IMR-90 (cell line): ENCODE measurements at regions not wholly inside any gene's neighbourhood (a gene's known extent, or its start where the extent isn't known, plus 50 kb on each side); places are given as distances from the start of the nearest gene placed in this dataset.

Experiments
- ATAC-seq: fragments of 200-7000 bp; cut with Tn5 transposase; 2 replicates; pipeline ENCODE4 v1.9.1; 2020; ENCODE audit warnings: low read depth, mild to moderate bottlenecking, moderate library complexity
- BruUV-seq: library from RNA; stranded (reverse); fragments of 400-500 nt; replicated peaks from 2 replicates; lab custom pipeline; 2021; lab: Mats Ljungman, UMichigan
- CTCF ChIA-PET: fragments of 300-600 bp; formaldehyde crosslinking; extraction: SDS; loops from one replicate; lab custom pipeline; 2021; ENCODE audit warnings: antibody characterized with exemption; lab: Yijun Ruan, JAX
- POLR2A ChIA-PET: fragments of 300-600 bp; sonication (Branson Sonifier 250); formaldehyde crosslinking; loops from one replicate; lab custom pipeline; 2022; ENCODE audit warnings: antibody characterized with exemption; ENCODE audit not compliant: unreplicated experiment; lab: Charles Lee
- DNase-seq: peaks from one replicate; pipeline ENCODE4 v3.0.0; 2013
- H2AFZ ChIP-seq: replicated peaks from 2 replicates; pipeline ENCODE3; 2013; ENCODE audit warnings: low read length, mild to moderate bottlenecking; ENCODE audit not compliant: poor library complexity
- H2AK5ac ChIP-seq: 2 replicates; pipeline ENCODE4 v1.6.1; 2013; ENCODE audit warnings: low read depth, low read length, inconsistent platforms
- H2AK9ac ChIP-seq: replicated peaks from 2 replicates; pipeline ENCODE3; 2013; ENCODE audit warnings: mild to moderate bottlenecking, low read depth, low read length, moderate library complexity; ENCODE audit not compliant: poor library complexity
- H2BK120ac ChIP-seq: 2 replicates; pipeline ENCODE4 v1.6.1; 2013; ENCODE audit warnings: low read depth, low read length, inconsistent platforms
- H2BK15ac ChIP-seq: 3 replicates; pipeline ENCODE4 v1.6.1; 2013; ENCODE audit warnings: low read depth, low read length, inconsistent platforms
- H2BK20ac ChIP-seq: 2 replicates; pipeline ENCODE4 v1.6.1; 2013; ENCODE audit warnings: low read depth, mild to moderate bottlenecking, inconsistent platforms, low read length, moderate library complexity
- H2BK5ac ChIP-seq: 2 replicates; pipeline ENCODE4 v1.6.1; 2013; ENCODE audit warnings: mild to moderate bottlenecking, low read depth, low read length, inconsistent platforms; ENCODE audit not compliant: poor library complexity, severe bottlenecking
- H3K14ac ChIP-seq: replicated peaks from 2 replicates; pipeline ENCODE4 v1.6.1; 2013; ENCODE audit warnings: low read depth, low read length, inconsistent platforms
- H3K18ac ChIP-seq: 2 replicates; pipeline ENCODE4 v1.6.1; 2013; ENCODE audit warnings: low read depth, low read length, control low read depth
- H3K23ac ChIP-seq: 2 replicates; pipeline ENCODE4 v1.6.1; 2013; ENCODE audit warnings: low read depth, low read length, inconsistent platforms
- H3K27ac ChIP-seq: 2 replicates; pipeline ENCODE4 v1.5.1; 2013; ENCODE audit warnings: mild to moderate bottlenecking, control low read depth, low read length; ENCODE audit not compliant: insufficient read depth
- H3K27me3 ChIP-seq: 2 replicates; pipeline ENCODE4 v1.6.1; 2013; ENCODE audit warnings: low read length; ENCODE audit not compliant: control insufficient read depth, insufficient read depth
- H3K36me3 ChIP-seq: 2 replicates; pipeline ENCODE4 v1.6.1; 2013; ENCODE audit warnings: low read length, mixed read lengths; ENCODE audit not compliant: control insufficient read depth, insufficient read depth
- H3K4ac ChIP-seq: 2 replicates; pipeline ENCODE4 v1.6.1; 2013; ENCODE audit warnings: low read depth, low read length, inconsistent platforms
- H3K4me1 ChIP-seq: 2 replicates; pipeline ENCODE4 v1.6.1; 2013; ENCODE audit warnings: low read length, mixed read lengths; ENCODE audit not compliant: control insufficient read depth, insufficient read depth
- H3K4me2 ChIP-seq: 2 replicates; pipeline ENCODE4 v1.6.1; 2013; ENCODE audit warnings: low read depth, mild to moderate bottlenecking, control low read depth, low read length, moderate library complexity
- H3K4me3 ChIP-seq: 2 replicates; pipeline ENCODE4 v1.5.1; 2013; ENCODE audit warnings: low read depth, mild to moderate bottlenecking, control low read depth, low read length, moderate library complexity; ENCODE audit not compliant: insufficient read depth
- H3K56ac ChIP-seq: 2 replicates; pipeline ENCODE4 v1.6.1; 2013; ENCODE audit warnings: low read length, inconsistent platforms; ENCODE audit not compliant: insufficient read depth; ENCODE audit errors: extremely low read depth
- H3K79me1 ChIP-seq, 2 experiments: 2 replicates each; pipeline ENCODE4 v1.6.1; 2013; ENCODE audit warnings: low read length in 2 of 2, inconsistent platforms in 1 of 2, low read depth in 1 of 2
- H3K9ac ChIP-seq: 2 replicates; pipeline ENCODE4 v1.6.1; 2013; ENCODE audit warnings: low read depth, low read length, control low read depth
- H3K9me1 ChIP-seq: 2 replicates; pipeline ENCODE4 v1.6.1; 2013; ENCODE audit warnings: low read length, inconsistent platforms; ENCODE audit not compliant: insufficient read depth
- H3K9me3 ChIP-seq: 2 replicates; pipeline ENCODE4 v1.6.1; 2013; ENCODE audit warnings: low read length; ENCODE audit not compliant: control insufficient read depth, insufficient read depth
- H4K20me1 ChIP-seq: 2 replicates; pipeline ENCODE4 v1.6.1; 2013; ENCODE audit warnings: low read length, inconsistent platforms; ENCODE audit not compliant: insufficient read depth
- H4K5ac ChIP-seq: 2 replicates; pipeline ENCODE4 v1.6.1; 2013; ENCODE audit warnings: mild to moderate bottlenecking, low read depth, low read length, control low read depth
- H4K8ac ChIP-seq, 2 experiments: 2 replicates each; pipeline ENCODE4 v1.6.1; 2013; ENCODE audit warnings: low read depth in 2 of 2, low read length in 2 of 2, control low read depth in 1 of 2, inconsistent platforms in 1 of 2
- H4K91ac ChIP-seq: 2 replicates; pipeline ENCODE4 v1.6.1; 2013; ENCODE audit warnings: low read depth, low read length, inconsistent platforms; ENCODE audit not compliant: insufficient read depth
- BHLHE40 ChIP-seq: fragments of 150-350 bp; IDR thresholded peaks from 2 replicates; pipeline ENCODE4 v1.6.1; 2016; ENCODE audit warnings: mild to moderate bottlenecking, low read depth, low read length
- CEBPB ChIP-seq: IDR thresholded peaks from 2 replicates; pipeline ENCODE4 v1.6.1; 2012; ENCODE audit warnings: low read depth, low read length, improper control_type of control experiment
- MAFK ChIP-seq: IDR thresholded peaks from 2 replicates; pipeline ENCODE4 v1.6.1; 2012; ENCODE audit warnings: low read depth, low read length, improper control_type of control experiment
- MAZ ChIP-seq: IDR thresholded peaks from 2 replicates; pipeline ENCODE4 v1.6.1; 2012; ENCODE audit warnings: low read depth, mild to moderate bottlenecking, low read length, improper control_type of control experiment, moderate library complexity, borderline replicate concordance
- POLR2A ChIP-seq: IDR thresholded peaks from 2 replicates; pipeline ENCODE4 v1.6.1; 2012; ENCODE audit warnings: mild to moderate bottlenecking, low read depth, low read length
- RAD21 ChIP-seq: IDR thresholded peaks from 2 replicates; pipeline ENCODE4 v1.6.1; 2012; ENCODE audit warnings: low read length, improper control_type of control experiment
- RFX5 ChIP-seq: IDR thresholded peaks from 2 replicates; pipeline ENCODE4 v1.8.0; 2012; ENCODE audit warnings: low read depth, mild to moderate bottlenecking, low read length, moderate library complexity
- WGBS, 2 experiments: methylation state at CpG; one replicate each; pipeline versions ENCODE4 v1.1.5 to v1.1.7; 2013; ENCODE audit warnings: missing lambda C conversion rate in 2 of 2; ENCODE audit not compliant: insufficient read length in 1 of 2; ENCODE audit errors: extremely low coverage in 2 of 2; 5-methylcytosine and 5-hydroxymethylcytosine counted together
- dilution Hi-C: fragments of 300-500 bp; cut with HindIII; formaldehyde crosslinking; loops from one replicate; pipeline ENCODE4 v1.14.3; 2018; ENCODE audit warnings: low sequenced_read_pairs; ENCODE audit not compliant: unreplicated experiment
- in situ Hi-C: fragments of 300-500 bp; cut with MboI; formaldehyde crosslinking; loops from 3 replicates; pipeline ENCODE4 v1.14.3; 2019; ENCODE audit warnings: low sequenced_read_pairs, inconsistent platforms, mixed read lengths
- intact Hi-C: fragments of 100-400 bp; cut with micrococcal nuclease; formaldehyde crosslinking; loops from 2 replicates; pipeline ENCODE4 v1.10.0; 2022

DNA sequence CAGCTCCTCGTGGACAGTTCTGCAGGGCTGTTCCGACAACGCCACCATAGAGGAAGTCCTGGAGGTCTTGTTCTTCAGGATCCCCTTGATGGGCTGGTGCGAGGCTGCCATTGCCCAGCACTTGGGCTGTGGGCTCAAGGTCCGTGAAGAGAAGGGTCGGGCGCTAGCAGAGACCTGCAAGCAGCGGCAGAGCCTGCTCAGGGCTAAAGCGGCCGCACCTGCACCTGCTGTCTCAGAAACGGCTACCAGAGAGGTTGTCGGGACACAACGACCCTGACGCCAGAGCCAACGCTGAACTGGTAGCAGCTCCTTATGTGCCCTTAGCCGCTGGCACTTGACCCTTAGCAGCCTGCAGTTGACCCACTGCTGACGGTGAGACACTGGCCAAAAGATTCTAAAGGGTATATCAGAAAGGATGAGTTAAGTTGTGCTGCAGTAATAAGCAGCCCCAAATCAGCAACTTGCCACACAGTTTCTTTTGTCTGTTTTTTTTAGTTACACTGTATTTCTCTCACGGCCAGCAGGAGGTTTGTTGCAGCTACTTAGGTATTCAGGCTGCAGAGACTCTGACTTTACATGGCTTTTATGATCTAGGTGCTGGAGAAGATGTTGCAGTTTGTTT is 55.5 kb upstream of the ST6GAL2 start:
- Histone ChIP-seq H3K4me1 (no peaks in the 10 kb centered on the region), H4K8ac (no peak overlapping the region), H3K18ac (no peak overlapping the region), H3K4ac (no peak overlapping the region), H3K27ac (no peak overlapping the region), H2BK5ac (no peak overlapping the region), H3K36me3 (no peaks in the 10 kb centered on the region), H2AK9ac (no peak overlapping the region), H2AFZ (no peak overlapping the region), H3K9me1 (no peaks in the 10 kb centered on the region), H4K20me1 (no peaks in the 10 kb centered on the region), H4K5ac (no peak overlapping the region), H3K14ac (no peak overlapping the region), H2BK20ac (no peak overlapping the region), H3K23ac (no peak overlapping the region), H3K56ac (no peak overlapping the region), H3K27me3 (no peaks in the 10 kb centered on the region), H4K91ac (no peak overlapping the region), H2BK120ac (no peak overlapping the region), H3K9me3 (peaks cover 4% of the 10 kb centered on the region), H3K4me3 (no peak overlapping the region), H2AK5ac (no peak overlapping the region), H3K79me1 (no peaks in the 10 kb centered on the region), H3K9ac (no peak overlapping the region), H3K4me2 (no peak overlapping the region), H2BK15ac (no peak overlapping the region)
- intact Hi-C loops (no loop called here), in situ Hi-C loops (no loop called here), dilution Hi-C loops (no loop called here)
- ChIA-PET POLR2A (no interaction called here), CTCF (no interaction called here)
- WGBS, 2 experiments, result 87% methylated on average over 9 of the region's 18 CpGs; no CpG with 5 or more reads in 1 of the 2 experiments
- BruUV-seq, result no TSS peak
- no peak for TF ChIP-seq RFX5
- no peak for TF ChIP-seq POLR2A
- no peak for TF ChIP-seq MAFK
- no peak for TF ChIP-seq MAZ
- no peak for TF ChIP-seq RAD21
- TF ChIP-seq BHLHE40, result no peak
- no peak for TF ChIP-seq CEBPB
- ATAC-seq, result no peak
- no peak for DNase-seq
